Activated CD8-positive, alpha-beta memory T cell treated with anti-CD3 and anti-CD28 coated beads for 24 hours (primary cell): ENCODE measurements at regions not wholly inside any gene's neighbourhood (a gene's known extent, or its start where the extent isn't known, plus 50 kb on each side); places are given as distances from the start of the nearest gene placed in this dataset.

ENCODE experiments used
- DNase-seq: peaks from one replicate; pipeline ENCODE4 v3.0.0-alpha.2; 2020

DNA sequence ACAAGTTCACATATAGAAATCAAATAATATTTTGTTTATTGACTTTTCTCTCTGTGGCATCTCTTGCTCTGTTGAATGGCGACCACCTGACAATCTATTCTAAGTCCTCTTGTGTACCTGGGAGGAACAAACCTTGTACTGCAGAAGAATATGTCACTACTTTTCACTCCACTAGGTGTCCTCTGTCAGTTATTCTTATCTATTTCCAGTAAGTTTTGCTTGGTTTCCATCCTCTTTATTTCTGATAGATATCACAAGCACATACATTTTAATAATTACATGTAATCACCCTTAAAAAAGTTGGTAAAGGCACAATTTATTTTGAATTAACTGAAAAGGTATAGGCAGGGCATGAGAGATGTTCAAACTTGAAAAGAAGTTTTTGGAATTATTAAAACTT lies 238.4 kb downstream of the SNCA start:
- no peak for DNase-seq

DNA sequence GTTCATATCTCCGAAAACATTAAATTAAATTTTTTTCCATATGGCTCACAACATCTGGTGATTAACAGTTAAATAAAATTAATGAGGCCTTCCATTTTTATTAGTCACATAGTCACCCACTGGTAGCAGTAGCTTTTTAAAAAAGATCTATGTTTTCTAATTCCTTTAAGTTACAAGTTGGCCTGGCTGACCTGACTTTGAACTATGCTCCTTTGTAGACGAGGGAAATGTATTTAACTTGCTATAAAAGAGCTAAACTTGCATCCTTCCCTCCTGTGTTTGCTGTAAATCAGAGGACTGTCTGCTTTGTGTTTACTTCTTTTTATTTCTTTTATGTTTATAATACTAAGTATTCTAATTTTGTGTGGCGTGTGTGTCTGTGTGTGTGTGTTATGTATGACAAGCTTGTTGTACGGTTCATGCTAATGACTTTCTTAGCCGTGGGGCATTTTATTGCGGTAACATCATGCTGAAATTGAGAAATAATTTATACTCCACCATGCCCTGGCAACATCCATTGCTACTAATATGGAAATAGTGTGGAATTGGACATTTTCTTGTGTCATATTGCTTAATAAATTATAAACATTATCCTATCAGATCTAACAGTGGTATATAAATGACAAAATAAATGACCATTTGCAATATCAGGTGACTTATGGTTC lies 241.7 kb downstream of the SNCA start:
- DNase-seq: no peak

DNA sequence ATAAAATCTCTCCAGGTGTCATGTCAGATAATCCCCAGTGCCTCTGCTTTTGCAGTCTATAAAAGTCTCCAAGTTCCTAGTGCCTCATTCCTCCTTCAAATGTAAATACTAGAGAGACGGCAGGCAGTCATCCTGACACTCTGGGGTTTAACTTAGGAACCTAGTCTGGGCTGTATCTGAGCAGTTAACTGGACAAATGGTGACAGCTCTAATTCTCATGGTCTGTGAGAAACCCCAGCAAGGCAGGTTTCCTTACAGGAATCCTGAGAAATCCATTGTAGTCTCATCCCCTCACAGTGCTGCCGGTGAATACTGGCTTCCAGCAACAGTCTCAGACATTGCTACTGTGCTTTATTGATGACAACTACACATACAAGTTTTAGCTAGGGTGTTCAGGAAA lies 246.8 kb downstream of the SNCA start:
- no peak for DNase-seq

DNA sequence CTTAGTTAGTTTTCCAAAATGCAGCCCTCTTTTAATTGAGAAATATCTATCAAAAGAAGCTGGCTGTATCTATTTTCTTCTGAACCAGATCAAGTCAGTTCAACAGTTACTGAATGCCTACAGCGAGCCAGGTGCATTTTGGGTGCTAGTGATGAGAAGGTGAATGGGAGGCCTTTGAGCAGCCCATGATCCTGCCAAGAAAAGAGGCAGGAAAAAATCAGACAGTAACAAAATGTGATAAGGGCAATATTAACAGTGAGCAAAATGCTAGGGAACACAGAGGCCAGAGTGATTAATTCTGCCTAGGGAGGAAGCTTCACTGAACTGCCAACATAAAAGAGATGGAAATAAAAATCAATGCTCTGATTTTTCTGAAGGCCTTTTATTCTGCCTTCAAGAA lies 248.5 kb downstream of the SNCA start:
- DNase-seq: no peak

DNA sequence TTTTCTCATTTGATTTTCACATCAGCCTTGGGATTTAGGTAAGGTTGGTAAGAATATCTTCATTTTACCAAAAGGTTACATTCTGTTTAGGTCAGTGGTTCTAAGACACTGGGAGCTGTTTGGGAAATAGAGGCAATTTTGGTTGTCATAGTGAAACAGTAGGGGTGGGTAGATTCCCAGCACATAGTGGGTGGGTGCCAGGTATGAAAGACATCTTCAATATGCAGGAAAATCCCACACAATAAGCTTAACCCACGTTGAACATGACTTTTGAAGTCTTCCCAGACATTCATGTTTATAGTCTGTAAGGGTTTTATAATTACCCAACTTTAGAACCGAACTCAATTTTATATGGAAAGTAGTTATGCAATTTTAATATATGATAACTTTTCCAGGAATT lies 249.6 kb downstream of the SNCA start:
- no peak for DNase-seq

DNA sequence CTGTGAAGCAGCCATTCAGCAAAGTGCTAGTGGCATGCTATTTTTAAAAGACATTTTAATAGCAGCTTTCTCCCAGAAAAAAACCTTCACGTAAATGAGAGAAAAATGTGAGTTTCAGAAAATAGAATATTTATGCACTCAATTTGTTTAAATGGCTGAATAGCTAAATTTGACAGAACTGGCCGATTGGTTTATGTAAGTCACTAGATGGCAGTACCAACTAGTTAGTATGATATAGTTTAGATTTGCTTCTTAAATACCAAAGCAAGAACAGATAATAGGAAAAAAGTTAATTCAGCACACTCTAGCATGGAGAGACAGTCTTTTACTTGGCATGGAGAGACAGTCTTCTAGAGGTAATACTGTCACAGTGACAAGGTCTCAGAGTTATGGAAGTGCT lies 250.1 kb downstream of the SNCA start:
- DNase-seq: no peak

DNA sequence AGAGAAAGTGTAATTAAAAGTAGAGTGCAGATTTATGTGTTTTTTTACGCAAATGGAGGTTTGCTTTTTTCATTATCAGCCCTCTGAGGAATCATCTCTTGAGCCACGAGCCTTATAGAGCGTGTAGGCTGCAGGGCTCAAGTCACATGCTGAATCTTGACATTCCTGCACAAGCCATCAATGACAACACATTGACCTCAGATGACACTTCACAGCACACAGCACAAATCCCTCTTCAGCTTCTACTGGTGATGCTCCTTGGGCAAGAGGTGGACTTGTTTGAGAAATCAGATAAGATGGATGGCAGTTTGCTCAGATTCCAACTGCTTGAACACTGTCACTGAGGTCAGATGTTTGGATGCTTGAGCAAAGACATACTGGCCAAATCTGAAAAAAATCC lies 250.6 kb downstream of the SNCA start:
- DNase-seq: no peak

DNA sequence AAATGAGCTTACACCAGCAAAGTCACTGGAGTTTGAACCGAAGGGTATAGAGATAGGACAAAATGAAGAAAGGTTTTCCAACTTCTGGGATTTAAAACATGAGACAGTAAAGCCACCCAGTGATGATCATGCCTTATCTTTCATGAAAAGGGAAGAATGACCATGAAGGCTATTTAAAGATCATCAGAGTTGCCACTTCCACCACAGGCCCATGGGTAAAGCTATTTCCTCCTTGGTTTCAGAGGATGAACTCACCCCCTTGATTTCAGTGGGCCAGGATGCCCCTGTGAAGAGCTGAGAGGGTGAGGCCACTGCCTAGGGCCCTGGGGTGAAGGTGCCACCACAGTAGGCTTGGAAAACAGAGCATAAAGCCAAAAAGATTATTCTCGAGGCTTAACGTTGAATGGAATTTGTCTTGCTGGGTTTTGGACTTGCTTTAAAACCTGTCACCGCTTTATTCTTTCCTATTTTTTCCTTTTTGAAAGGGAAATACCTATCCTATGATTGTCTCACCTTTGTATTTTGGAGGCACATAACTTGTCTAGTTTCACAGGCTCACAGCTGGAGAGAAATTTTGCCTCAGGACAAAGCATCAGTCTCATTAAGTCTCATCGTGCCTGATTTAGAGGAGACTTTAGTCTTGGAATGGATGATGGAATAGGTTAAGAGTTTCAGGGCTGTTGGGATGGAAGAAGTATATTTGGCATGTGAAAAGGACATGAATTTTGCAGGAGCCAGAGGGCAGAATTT lies 254.0 kb downstream of the SNCA start:
- DNase-seq: no peak

DNA sequence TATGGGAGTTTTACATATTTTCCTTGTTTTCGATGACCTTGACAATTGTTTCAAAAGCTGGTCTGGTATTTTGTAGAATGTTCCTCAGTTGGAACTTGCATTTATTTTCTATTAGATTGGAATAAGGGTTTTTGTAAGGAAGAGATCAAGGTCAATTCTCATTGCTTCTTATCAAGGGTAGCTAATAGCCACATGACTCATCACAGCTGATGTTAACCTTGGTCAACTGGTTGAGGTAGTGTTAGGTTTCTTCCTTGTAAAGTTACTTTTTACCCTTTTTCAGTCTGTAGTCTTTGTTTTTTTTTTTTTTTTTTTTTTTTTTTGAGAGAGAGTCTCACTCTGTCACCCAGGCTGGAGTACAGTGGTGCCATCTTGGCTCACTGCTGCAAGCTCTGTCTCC lies 257.2 kb downstream of the SNCA start:
- DNase-seq: no peak

DNA sequence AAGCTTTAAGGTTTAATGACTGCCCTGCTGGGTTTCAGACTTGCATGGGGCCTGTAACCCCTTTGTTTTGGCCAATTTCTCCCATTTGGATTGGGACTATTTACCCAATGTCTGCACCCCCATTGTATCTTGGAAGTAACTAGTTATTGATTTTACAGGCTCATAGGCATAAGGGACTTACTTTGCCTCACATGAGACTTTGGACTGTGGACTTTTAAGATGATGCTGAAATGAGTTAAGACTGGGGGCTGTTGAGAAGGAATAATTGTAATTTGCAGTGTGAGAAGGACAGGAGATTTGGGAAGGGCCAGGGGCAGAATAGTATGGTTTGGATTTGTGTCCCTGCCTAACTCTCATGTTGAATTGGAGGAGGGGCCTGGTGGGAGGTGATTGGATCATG lies 260.7 kb downstream of the SNCA start:
- DNase-seq: no peak

DNA sequence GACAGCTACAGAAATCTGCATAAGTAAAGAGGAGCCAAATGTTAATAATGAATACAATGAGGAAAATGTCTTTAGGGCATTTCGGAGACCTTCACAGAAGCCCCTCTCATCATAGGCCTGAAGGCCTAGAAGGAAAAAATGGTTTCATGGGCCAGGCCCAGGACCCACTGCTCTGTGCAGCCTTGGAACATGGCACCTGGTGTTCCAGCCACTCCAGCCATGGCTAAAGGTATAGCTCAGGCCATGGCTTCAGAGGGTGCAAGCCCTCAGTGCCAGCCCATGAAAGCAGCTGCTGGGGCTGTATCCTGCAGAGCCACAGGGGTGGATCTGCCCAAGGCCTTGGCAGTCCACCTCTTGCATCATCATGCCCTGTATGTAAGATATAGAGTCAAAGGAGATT lies 261.1 kb downstream of the SNCA start:
- no peak for DNase-seq

DNA sequence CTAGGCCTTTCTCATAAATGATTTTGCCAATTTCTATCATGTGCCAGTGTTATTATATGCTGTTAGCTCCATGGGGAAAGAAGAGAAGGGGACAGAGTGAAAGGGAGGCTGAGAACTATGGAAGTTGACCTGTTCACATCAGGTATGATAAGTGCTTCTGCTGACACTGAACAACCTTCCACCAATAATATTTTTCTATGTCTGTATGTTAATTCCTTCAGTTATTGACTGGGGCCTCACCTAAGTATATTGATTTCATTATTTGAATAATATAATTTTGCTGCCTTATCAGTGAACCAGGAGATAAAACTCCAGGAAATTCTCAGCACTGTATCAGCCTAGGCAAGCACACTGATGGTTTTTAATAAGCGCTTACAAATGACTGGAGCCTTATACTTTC lies 262.8 kb downstream of the SNCA start:
- no peak for DNase-seq

DNA sequence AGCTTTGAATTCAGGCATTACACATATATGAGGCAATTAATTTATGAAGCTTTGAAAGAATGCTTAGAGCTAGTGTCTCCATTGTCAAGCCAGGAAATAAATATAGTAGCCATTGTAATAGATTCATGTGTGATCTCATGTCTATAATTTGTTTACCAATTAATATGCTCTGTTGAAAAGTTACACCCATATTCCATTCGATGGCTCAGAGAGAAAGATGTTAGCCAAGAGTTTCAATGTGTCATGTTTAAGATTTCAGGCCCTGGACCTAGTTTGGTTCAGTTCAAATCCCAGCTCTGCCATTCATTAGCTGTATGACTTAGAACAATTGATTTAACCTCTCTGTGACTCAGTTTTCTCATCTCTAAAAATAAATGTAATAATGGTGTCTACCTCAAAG lies 263.3 kb downstream of the SNCA start:
- no peak for DNase-seq

DNA sequence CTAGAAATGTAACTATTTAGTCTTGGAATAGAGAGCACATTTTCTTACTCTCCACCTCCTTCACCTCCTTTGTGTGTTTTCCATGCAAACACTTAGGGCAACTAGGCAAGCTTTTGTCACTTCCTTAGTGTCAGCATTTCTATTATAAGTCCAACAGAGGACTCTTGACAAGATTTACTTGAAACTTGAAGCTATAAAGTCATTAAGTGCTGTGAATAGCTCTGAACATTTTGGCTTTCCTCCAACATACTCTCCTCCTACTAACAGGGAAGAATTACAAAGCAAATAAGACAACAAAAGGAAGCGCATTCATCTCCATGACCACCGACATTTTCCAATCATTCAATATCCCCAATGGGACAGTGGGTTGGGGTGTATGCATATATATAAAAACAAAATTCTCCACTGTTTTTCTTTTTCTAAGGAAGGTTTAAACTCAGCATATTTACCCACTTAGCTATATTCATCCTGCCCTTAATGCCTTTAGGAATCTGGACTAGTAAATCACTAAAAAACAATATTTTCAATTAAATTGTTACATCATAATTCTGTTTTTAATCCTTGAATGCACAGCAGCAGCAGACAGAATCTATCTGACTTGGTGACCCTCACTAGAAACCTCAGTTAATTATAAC lies 264.6 kb downstream of the SNCA start:
- DNase-seq: no peak

DNA sequence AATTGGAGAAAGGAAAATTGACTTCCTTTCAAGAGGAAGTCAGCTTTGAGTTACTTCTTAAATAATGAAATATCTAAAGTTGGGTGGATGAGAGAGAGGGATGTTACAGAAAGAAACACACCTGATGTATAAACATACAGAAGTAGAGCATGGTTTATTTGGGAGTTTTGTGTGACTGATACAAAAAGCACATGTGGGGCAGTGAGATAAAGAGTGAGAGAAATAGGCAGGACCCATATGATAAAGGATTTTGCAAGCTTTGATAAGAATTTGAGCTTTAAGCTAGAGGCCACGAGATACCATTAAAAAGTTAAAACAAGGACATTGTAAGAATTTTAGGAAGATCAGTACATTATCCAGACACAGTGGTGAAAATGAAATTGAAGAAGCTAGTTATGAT lies 263.3 kb upstream of the GPRIN3 start:
- no peak for DNase-seq

DNA sequence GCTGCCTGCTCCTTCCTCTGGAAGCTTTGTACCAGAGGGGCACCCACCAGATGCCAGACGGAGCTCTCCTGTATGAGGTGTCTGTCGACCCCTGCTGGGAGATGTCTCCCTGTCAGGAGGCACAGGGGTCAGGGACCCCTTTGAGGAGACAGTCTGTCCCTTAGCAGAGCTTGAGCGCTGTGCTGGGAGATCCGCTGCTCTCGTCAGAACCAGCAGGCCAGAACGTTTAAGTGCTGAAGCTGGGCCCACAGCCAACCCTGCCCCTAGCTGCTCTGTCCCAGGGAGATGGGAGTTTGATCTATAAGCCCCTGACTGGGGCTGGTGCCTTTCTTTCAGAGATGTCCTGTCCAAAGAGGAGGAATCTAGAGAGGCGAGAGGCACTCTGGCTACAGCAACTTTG lies 260.3 kb upstream of the GPRIN3 start:
- no peak for DNase-seq

DNA sequence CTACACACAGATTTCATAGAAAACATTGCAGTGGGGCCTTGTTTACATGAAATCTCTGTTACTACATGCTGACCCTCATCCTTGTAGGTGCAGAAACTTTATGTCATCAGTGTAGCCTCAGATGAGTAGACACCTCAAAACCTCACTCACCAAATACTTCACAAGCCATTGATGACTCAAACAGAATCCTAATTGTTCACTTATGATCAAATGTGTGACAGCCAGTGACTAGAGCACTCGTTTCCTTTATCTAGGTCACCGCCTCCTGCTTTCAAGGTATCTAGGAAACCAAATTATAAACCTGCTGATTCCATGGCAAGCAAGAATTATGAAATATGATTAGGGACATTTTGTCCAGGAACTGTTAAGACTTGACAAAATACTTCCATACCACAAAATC lies 255.8 kb upstream of the GPRIN3 start:
- no peak for DNase-seq

DNA sequence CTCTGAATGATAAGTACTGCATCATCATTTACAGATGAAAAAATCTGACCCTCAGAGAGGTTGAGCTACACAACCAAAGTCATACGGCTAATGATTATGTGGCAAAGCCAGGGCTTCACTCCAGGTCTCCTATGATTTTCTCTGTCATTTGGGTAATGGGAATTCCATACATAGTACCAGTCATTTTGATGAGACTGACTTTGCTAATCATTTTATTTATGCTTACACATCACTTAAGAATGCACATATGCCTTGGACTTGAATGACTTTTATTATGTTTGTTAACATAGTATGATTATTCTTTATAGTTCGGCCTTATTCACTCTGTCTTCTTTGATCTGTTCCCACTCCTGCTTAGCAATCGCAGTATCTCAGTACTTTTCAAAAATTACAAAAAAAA lies 255.1 kb upstream of the GPRIN3 start:
- DNase-seq: no peak

DNA sequence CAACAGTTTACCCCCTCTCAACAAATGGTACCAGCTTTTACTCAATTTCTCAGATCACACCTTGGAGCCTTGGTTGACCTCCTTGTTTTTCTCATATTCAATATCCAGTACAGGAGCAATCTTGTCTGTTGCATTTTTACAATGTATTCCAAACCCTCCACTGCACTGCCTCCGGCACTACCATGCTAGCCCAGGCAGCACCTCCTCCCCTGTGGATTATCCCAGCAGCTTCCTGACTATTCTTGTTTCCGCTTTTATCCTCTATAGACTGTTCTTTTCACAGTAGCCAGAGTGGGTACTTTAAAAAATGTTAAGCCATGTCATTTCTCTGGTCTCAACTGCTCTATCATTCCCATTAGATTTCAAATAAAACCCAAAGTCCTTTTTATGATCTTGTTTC lies 253.4 kb upstream of the GPRIN3 start:
- no peak for DNase-seq

DNA sequence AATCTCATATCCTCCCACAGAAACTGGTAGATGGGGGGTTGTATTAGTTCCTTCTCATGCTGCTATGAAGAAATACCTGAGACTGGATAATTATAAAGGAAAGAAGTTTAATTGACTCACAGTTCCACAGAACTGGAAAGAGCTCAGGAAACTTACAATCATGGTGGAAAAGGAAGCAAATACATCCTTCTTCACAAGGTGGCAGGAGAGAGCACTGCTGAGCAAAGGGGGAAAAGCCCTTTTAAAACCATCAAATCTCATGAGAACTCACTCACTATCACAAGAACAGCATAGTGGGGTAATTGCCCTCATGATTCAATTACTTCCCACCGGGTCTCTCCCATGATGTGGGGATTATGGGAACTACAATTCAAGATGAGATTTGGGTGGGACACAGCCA lies 250.5 kb upstream of the GPRIN3 start:
- DNase-seq: no peak

DNA sequence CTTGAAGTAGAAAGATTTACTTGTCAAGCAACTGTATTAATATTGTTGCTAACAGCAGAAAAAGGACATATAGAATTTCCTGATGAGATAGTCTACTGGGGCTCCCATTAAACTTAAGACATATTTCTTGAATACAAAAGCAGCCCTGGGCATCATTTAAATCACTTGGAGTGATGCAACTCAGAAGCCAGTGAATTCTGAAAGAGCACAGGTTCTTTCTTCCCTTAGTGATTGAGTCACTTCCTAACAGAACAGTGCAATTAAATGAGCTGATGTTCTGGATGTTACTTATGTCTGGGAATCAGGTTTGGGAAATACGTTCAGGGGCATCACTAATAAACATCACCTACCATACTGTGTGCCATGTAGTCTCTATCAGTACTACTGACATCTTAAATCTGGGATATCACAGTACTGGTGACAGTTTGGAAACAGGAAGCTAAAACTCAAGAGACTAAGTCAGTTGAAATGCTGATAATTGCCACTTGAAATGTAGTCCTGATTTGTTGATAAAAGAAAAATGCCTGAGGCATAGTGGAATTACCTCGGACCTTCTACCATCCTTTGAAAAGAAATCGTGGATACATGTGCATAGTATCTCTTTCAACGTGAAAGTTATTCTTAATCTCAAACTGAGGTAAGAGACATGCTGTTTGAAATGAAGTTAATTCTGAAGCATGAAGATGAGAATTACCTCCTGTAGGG lies 249.2 kb upstream of the GPRIN3 start:
- no peak for DNase-seq

DNA sequence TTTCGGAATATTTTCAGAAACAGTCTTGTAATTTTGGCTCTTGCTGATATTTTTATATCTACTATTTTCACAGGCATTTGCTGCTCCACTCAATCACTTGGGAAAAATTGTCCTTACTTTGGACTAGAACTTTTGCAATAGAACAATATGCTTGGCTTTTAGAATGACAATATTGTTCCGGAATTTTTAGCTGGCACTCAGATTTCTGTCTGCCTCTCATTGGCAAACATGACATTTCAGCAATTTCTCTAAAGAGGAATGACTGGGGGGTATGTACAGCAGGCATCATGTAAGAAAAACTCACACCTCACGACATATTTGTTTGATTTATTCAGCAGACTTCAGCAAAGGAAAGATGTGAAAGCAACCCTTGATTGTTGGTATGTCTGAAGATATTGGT lies 243.6 kb upstream of the GPRIN3 start:
- no peak for DNase-seq

DNA sequence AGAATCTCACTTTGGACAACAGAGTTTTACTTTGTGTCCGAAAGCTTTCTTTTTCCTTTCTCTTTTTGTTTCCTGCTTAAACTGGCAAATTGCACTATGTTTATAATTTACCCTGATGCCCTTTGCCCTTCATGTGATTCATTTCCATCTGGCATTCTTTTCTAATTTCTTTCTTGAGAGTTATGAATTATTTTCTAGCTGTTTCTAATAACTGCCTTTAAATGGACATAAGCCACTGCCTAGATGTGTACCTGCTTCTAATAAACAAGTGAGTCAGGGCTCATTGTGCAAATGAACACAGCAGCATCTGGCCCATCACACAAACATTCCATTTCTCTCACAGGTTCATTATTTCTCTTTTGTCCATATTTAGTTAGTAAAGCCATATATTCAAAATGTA lies 242.3 kb upstream of the GPRIN3 start:
- no peak for DNase-seq

DNA sequence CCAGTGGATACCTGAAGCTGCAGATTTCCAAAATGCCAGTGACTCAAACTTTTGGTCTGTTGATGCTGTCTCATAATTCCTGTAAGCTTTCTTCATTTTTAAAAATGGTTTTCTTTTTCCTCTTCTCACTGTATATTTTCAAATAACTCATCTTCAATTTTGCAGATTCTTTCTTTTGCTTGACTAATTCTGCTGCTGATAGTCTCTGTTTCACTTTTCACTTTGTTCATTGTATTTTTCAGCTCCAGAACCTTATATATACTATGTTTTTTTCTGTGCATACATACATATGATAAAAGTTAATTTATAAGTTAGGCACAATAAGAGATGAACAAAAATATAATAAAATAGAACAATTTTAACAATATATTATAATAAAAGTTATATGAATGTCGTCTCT lies 237.7 kb upstream of the GPRIN3 start:
- no peak for DNase-seq
